Peyer's patch (tissue), 4 donors: ENCODE measurements at regions not wholly inside any gene's neighbourhood (a gene's known extent, or its start where the extent isn't known, plus 50 kb on each side); places are given as distances from the start of the nearest gene placed in this dataset.

Experiments
- POLR2A ChIP-seq, 2 donors: fragments of 450-650 bp; IDR thresholded peaks; one replicate each; pipeline ENCODE4 v1.5.1; 2017; ENCODE audit warnings: antibody characterized with exemption in 2 of 2, mild to moderate bottlenecking in 2 of 2, moderate library complexity in 2 of 2
- TF ChIP-seq, protein P1 (sequence below), 6 experiments: fragments of 450-650 bp in 4 of 6; fragments of 200-600 bp in 2 of 6; sonication (generic) in 1 of 6; IDR thresholded peaks; one replicate each; pipeline ENCODE4 v1.5.1; 2017 to 2019; ENCODE audit warnings: antibody characterized with exemption in 6 of 6, mild to moderate bottlenecking in 3 of 6, moderate library complexity in 1 of 6

DNA sequence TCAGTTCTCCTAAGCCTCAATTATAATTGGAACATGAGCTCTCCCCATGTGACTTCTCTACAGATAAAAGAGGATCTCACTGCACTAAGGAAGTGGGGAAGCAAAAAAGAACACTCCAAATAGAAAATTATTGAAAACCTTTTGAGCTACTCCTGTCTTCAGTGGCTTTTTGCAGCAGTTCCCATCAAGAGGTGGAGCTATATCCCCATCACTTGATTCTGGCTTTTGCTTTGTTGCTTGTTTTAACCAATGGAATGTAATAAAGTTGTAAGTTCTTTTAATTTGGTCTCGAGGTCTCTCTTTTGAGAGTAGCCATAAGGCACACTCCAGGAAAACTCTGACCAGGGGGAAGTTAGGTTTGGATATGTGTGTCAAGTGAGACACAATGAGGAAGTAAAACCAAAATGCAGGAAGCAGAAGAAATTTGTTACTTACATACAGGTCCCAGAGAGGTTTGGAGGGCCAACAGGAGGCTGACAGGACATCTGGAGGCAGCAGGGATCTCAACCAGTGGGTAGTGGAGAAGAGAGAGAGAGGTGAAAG is 569.4 kb downstream of the HTR7 start:
- TF ChIP-seq, protein P1, sequence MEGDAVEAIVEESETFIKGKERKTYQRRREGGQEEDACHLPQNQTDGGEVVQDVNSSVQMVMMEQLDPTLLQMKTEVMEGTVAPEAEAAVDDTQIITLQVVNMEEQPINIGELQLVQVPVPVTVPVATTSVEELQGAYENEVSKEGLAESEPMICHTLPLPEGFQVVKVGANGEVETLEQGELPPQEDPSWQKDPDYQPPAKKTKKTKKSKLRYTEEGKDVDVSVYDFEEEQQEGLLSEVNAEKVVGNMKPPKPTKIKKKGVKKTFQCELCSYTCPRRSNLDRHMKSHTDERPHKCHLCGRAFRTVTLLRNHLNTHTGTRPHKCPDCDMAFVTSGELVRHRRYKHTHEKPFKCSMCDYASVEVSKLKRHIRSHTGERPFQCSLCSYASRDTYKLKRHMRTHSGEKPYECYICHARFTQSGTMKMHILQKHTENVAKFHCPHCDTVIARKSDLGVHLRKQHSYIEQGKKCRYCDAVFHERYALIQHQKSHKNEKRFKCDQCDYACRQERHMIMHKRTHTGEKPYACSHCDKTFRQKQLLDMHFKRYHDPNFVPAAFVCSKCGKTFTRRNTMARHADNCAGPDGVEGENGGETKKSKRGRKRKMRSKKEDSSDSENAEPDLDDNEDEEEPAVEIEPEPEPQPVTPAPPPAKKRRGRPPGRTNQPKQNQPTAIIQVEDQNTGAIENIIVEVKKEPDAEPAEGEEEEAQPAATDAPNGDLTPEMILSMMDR (IDR thresholded peaks at IDR 0.05) = no peak
- TF ChIP-seq POLR2A (IDR thresholded peaks at IDR 0.05) = no peak
